ENCODE measurements at regions not wholly inside any gene's neighbourhood (a gene's known extent, or its start where the extent isn't known, plus 50 kb on each side); places are given as distances from the start of the nearest gene placed in this dataset.

- H3K4me1 ChIP-seq, result no peaks in the 10 kb centered on the region
- no peak for DNase-seq
- H3K4me3 ChIP-seq (ENCODE audit: low read depth, low read length), result no peak overlapping the region
- H3K36me3 ChIP-seq, result no peaks in the 10 kb centered on the region
- TF ChIP-seq CTCF (IDR thresholded peaks at IDR 0.05; ENCODE audit: low read depth, low read length), result no peak
- H3K27me3 ChIP-seq, result no peaks in the 10 kb centered on the region
- no peaks in the 10 kb centered on the region for H3K9me3 ChIP-seq
Observed at GRCh38 chr3:69565316-69565715, 173.9 kb upstream of the MITF start.

- no peaks in the 10 kb centered on the region for H3K36me3 ChIP-seq
- peaks cover 2% of the 10 kb centered on the region for H3K4me1 ChIP-seq
- H3K9me3 ChIP-seq, result no peaks in the 10 kb centered on the region
- TF ChIP-seq CTCF (IDR thresholded peaks at IDR 0.05; ENCODE audit: low read depth, low read length), result no peak
- no peak overlapping the region for H3K4me3 ChIP-seq (ENCODE audit: low read depth, low read length)
- DNase-seq, result no peak
- H3K27me3 ChIP-seq, result no peaks in the 10 kb centered on the region
Observed at GRCh38 chr3:69563981-69564380, 175.3 kb upstream of the MITF start.

- Histone ChIP-seq H3K4me1 (peaks cover 4% of the 10 kb centered on the region), H3K9me3 (no peaks in the 10 kb centered on the region), H3K4me3 (ENCODE audit: low read depth, low read length) (no peak overlapping the region), H3K27me3 (no peaks in the 10 kb centered on the region), H3K36me3 (no peaks in the 10 kb centered on the region)
- no peak for TF ChIP-seq CTCF (IDR thresholded peaks at IDR 0.05; ENCODE audit: low read depth, low read length)
- no peak for DNase-seq
Observed at GRCh38 chr3:69563151-69563550, 176.1 kb upstream of the MITF start.

- H3K27me3 ChIP-seq, result no peaks in the 10 kb centered on the region
- no peaks in the 10 kb centered on the region for H3K36me3 ChIP-seq
- no peak for TF ChIP-seq CTCF (IDR thresholded peaks at IDR 0.05; ENCODE audit: low read depth, low read length)
- DNase-seq, result no peak
- peaks cover 4% of the 10 kb centered on the region for H3K4me1 ChIP-seq
- no peak overlapping the region for H3K4me3 ChIP-seq (ENCODE audit: low read depth, low read length)
- H3K9me3 ChIP-seq, result no peaks in the 10 kb centered on the region
Observed at GRCh38 chr3:69562020-69562419, 176.1 kb upstream of the FRMD4B start.

GRCh38 chr3:69560818-69561217, 174.9 kb upstream of the FRMD4B start:
- DNase-seq, result no peak
- Histone ChIP-seq H3K36me3 (no peaks in the 10 kb centered on the region), H3K4me1 (peaks cover 4% of the 10 kb centered on the region), H3K9me3 (no peaks in the 10 kb centered on the region), H3K27me3 (no peaks in the 10 kb centered on the region), H3K4me3 (ENCODE audit: low read depth, low read length) (no peak overlapping the region)
- TF ChIP-seq CTCF (IDR thresholded peaks at IDR 0.05; ENCODE audit: low read depth, low read length), result peak; percentile 10; the same call in 1 of the 2 replicates

GRCh38 chr3:69560116-69560515, 174.2 kb upstream of the FRMD4B start:
- Histone ChIP-seq H3K4me3 (ENCODE audit: low read depth, low read length) (no peak overlapping the region), H3K36me3 (no peaks in the 10 kb centered on the region), H3K27me3 (no peaks in the 10 kb centered on the region), H3K4me1 (peaks cover 4% of the 10 kb centered on the region), H3K9me3 (no peaks in the 10 kb centered on the region)
- TF ChIP-seq CTCF (IDR thresholded peaks at IDR 0.05; ENCODE audit: low read depth, low read length), result no peak
- no peak for DNase-seq

Measured in BE2C (cell line).